ENCODE measurements at regions not wholly inside any gene's neighbourhood (a gene's known extent, or its start where the extent isn't known, plus 50 kb on each side); places are given as distances from the start of the nearest gene placed in this dataset.

GRCh38 chr2:8623958-8624591, 57.8 kb upstream of the ID2 start:
- no peak for TF ChIP-seq REST (IDR thresholded peaks at IDR 0.05; ENCODE audit: insufficient read depth in 1 of 2, low read depth in 2 of 2, low read length in 2 of 2)
- TF ChIP-seq POLR2AphosphoS5 (IDR thresholded peaks at IDR 0.05; ENCODE audit: low read depth, low read length): no peak
- no peak for TF ChIP-seq SIN3A (IDR thresholded peaks at IDR 0.05; ENCODE audit: borderline replicate concordance, insufficient read depth, low read length)
- no peak for TF ChIP-seq TAF1 (IDR thresholded peaks at IDR 0.05; ENCODE audit: borderline replicate concordance, insufficient read depth, low read length)
